H1 (cell line): ENCODE measurements at regions not wholly inside any gene's neighbourhood (a gene's known extent, or its start where the extent isn't known, plus 50 kb on each side); places are given as distances from the start of the nearest gene placed in this dataset.

Experiments used
- CTCF ChIA-PET: fragments of 300-600 bp; sonication (Branson Sonifier 250); formaldehyde crosslinking; loops from one replicate; lab custom pipeline; 2021; ENCODE audit not compliant: partially characterized antibody; lab: Charles Lee
- POLR2A ChIA-PET: fragments of 300-600 bp; sonication (Branson Sonifier 250); formaldehyde crosslinking; loops from one replicate; lab custom pipeline; 2021; ENCODE audit warnings: inconsistent platforms; ENCODE audit not compliant: partially characterized antibody; lab: Charles Lee
- DNase-seq, 2 experiments: peaks; one replicate each; pipeline versions ENCODE4 v3.0.0 to v3.0.0-alpha.2; 2010 to 2022; ENCODE audit warnings: low spot score in 2 of 2, low read depth in 1 of 2, mixed read lengths in 1 of 2
- FAIRE-seq: peaks from 2 replicates; lab custom pipeline; 2011; peaks lifted over from hg19 to GRCh38; lab: Jason Lieb, UNC
- H2AFZ ChIP-seq: 2 replicates; pipeline ENCODE4 v1.8.1; 2012; ENCODE audit warnings: low read length, inconsistent platforms
- H2AK5ac ChIP-seq: 2 replicates; pipeline ENCODE4 v1.6.1; 2013; ENCODE audit warnings: low read depth, low read length
- H2BK120ac ChIP-seq: replicated peaks from 2 replicates; pipeline ENCODE3; 2013; ENCODE audit warnings: low read depth, low read length, inconsistent platforms
- H2BK12ac ChIP-seq: 2 replicates; pipeline ENCODE4 v1.6.1; 2013; ENCODE audit warnings: low read depth, low read length
- H2BK15ac ChIP-seq: 2 replicates; pipeline ENCODE4 v1.6.1; 2013; ENCODE audit warnings: low read length
- H2BK20ac ChIP-seq: 2 replicates; pipeline ENCODE4 v1.6.1; 2013; ENCODE audit warnings: low read length
- H2BK5ac ChIP-seq: 2 replicates; pipeline ENCODE4 v1.6.1; 2013; ENCODE audit warnings: low read depth, low read length
- H3K14ac ChIP-seq: 2 replicates; pipeline ENCODE4 v1.6.1; 2013; ENCODE audit warnings: inconsistent platforms; ENCODE audit not compliant: insufficient read length
- H3K18ac ChIP-seq: 2 replicates; pipeline ENCODE4 v1.6.1; 2013; ENCODE audit warnings: low read length; ENCODE audit errors: extremely low read depth
- H3K23ac ChIP-seq: 2 replicates; pipeline ENCODE4 v1.6.1; 2013; ENCODE audit warnings: inconsistent platforms; ENCODE audit not compliant: insufficient read length
- H3K23me2 ChIP-seq: 2 replicates; pipeline ENCODE4 v1.6.1; 2013; ENCODE audit warnings: low read depth, low read length
- H3K27ac ChIP-seq: 2 replicates; pipeline ENCODE4 v1.6.1; 2011; ENCODE audit warnings: low read depth, low read length, inconsistent platforms
- H3K27me3 ChIP-seq, 4 experiments: replicated peaks in 1 of 4; 1 replicate in 1 of 4; 2 replicates in 3 of 4; pipeline versions ENCODE4 v1.6.1 to v1.8.1; 2011 to 2013; ENCODE audit warnings: low read length in 3 of 4, mild to moderate bottlenecking in 3 of 4, inconsistent platforms in 2 of 4, mixed read lengths in 2 of 4, moderate library complexity in 1 of 4; ENCODE audit not compliant: control insufficient read depth in 3 of 4, insufficient read depth in 3 of 4; ENCODE audit errors: extremely low read depth in 1 of 4
- H3K36me3 ChIP-seq, 4 experiments: 2 replicates each; pipeline versions ENCODE4 v1.6.1 to v1.8.1; 2011 to 2013; ENCODE audit warnings: mild to moderate bottlenecking in 4 of 4, low read length in 3 of 4, moderate library complexity in 2 of 4, control low read depth in 1 of 4, inconsistent platforms in 1 of 4; ENCODE audit not compliant: insufficient read depth in 4 of 4, control insufficient read depth in 2 of 4
- H3K4ac ChIP-seq: replicated peaks from 2 replicates; pipeline ENCODE3; 2013; ENCODE audit warnings: low read length, low read depth, mixed read lengths, inconsistent platforms; ENCODE audit not compliant: insufficient read length
- H3K4me1 ChIP-seq, 4 experiments: replicated peaks in 1 of 4; 1 replicate in 1 of 4; 2 replicates in 3 of 4; pipeline versions ENCODE4 v1.6.1 to v1.8.1; 2011 to 2013; ENCODE audit warnings: low read length in 3 of 4, inconsistent platforms in 2 of 4, mixed read lengths in 1 of 4; ENCODE audit not compliant: insufficient read depth in 4 of 4, control insufficient read depth in 3 of 4
- H3K4me2 ChIP-seq, 2 experiments: 2 replicates each; pipeline versions ENCODE4 v1.6.1 to v1.8.1; 2011 to 2013; ENCODE audit warnings: low read depth in 2 of 2, low read length in 2 of 2, control low read depth in 1 of 2, inconsistent platforms in 1 of 2, mild to moderate bottlenecking in 1 of 2; ENCODE audit not compliant: insufficient read depth in 1 of 2
- H3K4me3 ChIP-seq, 4 experiments: fragments of 200-600, 300-600 bp in 1 of 4; sonication (generic), shearing (Covaris generic), sonication (Bioruptor Twin) in 1 of 4; 2 replicates each; pipeline versions ENCODE4 v1.5.1 to v1.8.1; 2011 to 2016; ENCODE audit warnings: low read length in 4 of 4, low read depth in 3 of 4, control low read depth in 2 of 4, inconsistent platforms in 2 of 4, mild to moderate bottlenecking in 2 of 4, mixed read lengths in 1 of 4, moderate library complexity in 1 of 4; ENCODE audit not compliant: insufficient read depth in 2 of 4; ENCODE audit errors: extremely low read depth in 1 of 4
- H3K56ac ChIP-seq: replicated peaks from 2 replicates; pipeline ENCODE3; 2013; ENCODE audit warnings: low read depth, mild to moderate bottlenecking, mixed read lengths, low read length, inconsistent platforms; ENCODE audit not compliant: insufficient read length
- H3K79me1 ChIP-seq: 2 replicates; pipeline ENCODE4 v1.6.1; 2013; ENCODE audit warnings: low read depth, low read length, control low read depth
- H3K79me2 ChIP-seq, 2 experiments: 2 replicates each; pipeline versions ENCODE4 v1.6.1 to v1.8.1; 2012 to 2013; ENCODE audit warnings: low read length in 2 of 2, mild to moderate bottlenecking in 2 of 2, inconsistent platforms in 1 of 2; ENCODE audit not compliant: insufficient read depth in 2 of 2, control insufficient read depth in 1 of 2
- H3K9ac ChIP-seq, 4 experiments: replicated peaks in 1 of 4; 1 replicate in 1 of 4; 2 replicates in 3 of 4; pipeline versions ENCODE4 v1.6.1 to v1.8.1; 2011 to 2013; ENCODE audit warnings: low read depth in 3 of 4, low read length in 3 of 4, control low read depth in 2 of 4, mild to moderate bottlenecking in 2 of 4, moderate library complexity in 2 of 4, inconsistent platforms in 1 of 4; ENCODE audit errors: extremely low read depth in 1 of 4
- H3K9me3 ChIP-seq, 2 experiments: 2 replicates each; pipeline versions ENCODE4 v1.6.1 to v1.8.1; 2012 to 2013; ENCODE audit warnings: mild to moderate bottlenecking in 2 of 2, moderate library complexity in 2 of 2, control low read depth in 1 of 2, inconsistent platforms in 1 of 2, low read depth in 1 of 2, low read length in 1 of 2, mixed read lengths in 1 of 2; ENCODE audit not compliant: insufficient read depth in 2 of 2
- H4K20me1 ChIP-seq, 2 experiments: replicated peaks in 1 of 2; 2 replicates each; pipeline versions ENCODE3 to v1.8.1; 2011 to 2013; ENCODE audit warnings: inconsistent platforms in 2 of 2, low read length in 2 of 2, mild to moderate bottlenecking in 1 of 2; ENCODE audit not compliant: insufficient read depth in 2 of 2, control insufficient read depth in 1 of 2
- H4K5ac ChIP-seq: 2 replicates; pipeline ENCODE4 v1.6.1; 2013; ENCODE audit warnings: low read length, low read depth, mixed read lengths, inconsistent platforms; ENCODE audit not compliant: insufficient read length
- H4K8ac ChIP-seq: 2 replicates; pipeline ENCODE4 v1.8.0; 2013; ENCODE audit warnings: mild to moderate bottlenecking, moderate library complexity, low read length, inconsistent platforms; ENCODE audit not compliant: insufficient read depth; ENCODE audit errors: extremely low read depth
- H4K91ac ChIP-seq: replicated peaks from 2 replicates; pipeline ENCODE3; 2013; ENCODE audit warnings: low read length, mixed read lengths, inconsistent platforms; ENCODE audit not compliant: insufficient read length
- RFX5 ChIP-seq: IDR thresholded peaks from 2 replicates; pipeline ENCODE4 v1.6.1; 2011; ENCODE audit warnings: low read depth, low read length, improper control_type of control experiment, borderline replicate concordance
- SP2 ChIP-seq: IDR thresholded peaks from 2 replicates; pipeline ENCODE4 v1.6.1; 2012; ENCODE audit warnings: mild to moderate bottlenecking, low read length, inconsistent platforms
- WGBS, 2 experiments: shearing (Covaris generic) in 1 of 2; methylation state at CpG; one replicate each; pipeline versions ENCODE4 v1.1.6 to v1.1.7; 2013 to 2015; ENCODE audit warnings: low lambda C conversion rate in 2 of 2, mixed read lengths in 2 of 2, inconsistent platforms in 1 of 2, low coverage in 1 of 2, missing lambda C conversion rate in 1 of 2; ENCODE audit not compliant: insufficient replicate concordance in 2 of 2, insufficient coverage in 1 of 2, insufficient read length in 1 of 2; ENCODE audit errors: extremely low coverage in 1 of 2, missing lambda C conversion rate in 1 of 2; 5-methylcytosine and 5-hydroxymethylcytosine counted together
- TF ChIP-seq, protein P1 (sequence below), 3 experiments: IDR thresholded peaks; 1 replicate in 2 of 3; 2 replicates in 1 of 3; pipeline versions ENCODE4 v1.5.1 to v1.6.1; 2011; ENCODE audit warnings: low read length in 3 of 3, mild to moderate bottlenecking in 3 of 3, inconsistent platforms in 2 of 3, low read depth in 1 of 3, moderate library complexity in 1 of 3; ENCODE audit not compliant: insufficient read depth in 1 of 3; ENCODE audit errors: control extremely low read depth in 1 of 3

DNA sequence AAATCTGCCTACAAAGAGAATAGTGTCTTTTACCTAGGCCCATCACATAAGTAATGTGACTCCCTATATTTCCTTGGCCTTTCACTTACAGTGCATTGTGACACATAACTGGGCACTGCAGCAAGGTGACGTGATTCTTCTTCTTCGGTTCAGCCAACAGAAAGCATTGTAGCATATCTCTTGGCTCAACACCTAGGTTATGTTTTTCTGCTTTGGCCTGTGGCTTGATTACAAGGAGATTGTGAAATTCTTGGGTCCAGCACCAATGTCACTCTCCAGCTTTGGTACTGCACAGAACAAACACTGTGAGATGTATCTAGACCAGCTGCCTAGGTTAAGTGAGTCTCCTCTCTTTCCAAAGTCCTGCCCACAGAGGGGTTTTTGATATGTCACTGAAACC is 995.1 kb upstream of the TSPY4 start:
- Histone ChIP-seq H3K56ac (no peak overlapping the region), H3K79me2 (no peaks in the 10 kb centered on the region), H3K27me3 (no peaks in the 10 kb centered on the region), H2BK15ac (no peak overlapping the region), H4K5ac (no peak overlapping the region), H3K23me2 (no peaks in the 10 kb centered on the region), H2BK20ac (no peak overlapping the region), H4K91ac (no peak overlapping the region), H3K27ac (no peak overlapping the region), H2BK5ac (no peak overlapping the region), H3K9ac (no peak overlapping the region), H2AFZ (no peak overlapping the region), H3K36me3 (no peaks in the 10 kb centered on the region), H3K4me1 (no peaks in the 10 kb centered on the region), H3K4ac (no peak overlapping the region), H2BK120ac (no peak overlapping the region), H3K23ac (no peak overlapping the region), H3K4me2 (no peak overlapping the region), H3K9me3 (peaks cover 11 to 63% of the 10 kb centered on the region in 2 experiments; a peak in 2 of 4 replicates), H2AK5ac (no peak overlapping the region), H3K79me1 (no peaks in the 10 kb centered on the region), H2BK12ac (no peak overlapping the region), H3K4me3 (no peak overlapping the region)
- ChIA-PET POLR2A (no interaction called here), CTCF (no interaction called here)
- DNase-seq: no peak
- TF ChIP-seq SP2 (no peak), RFX5 (no peak)
- TF ChIP-seq, protein P1, sequence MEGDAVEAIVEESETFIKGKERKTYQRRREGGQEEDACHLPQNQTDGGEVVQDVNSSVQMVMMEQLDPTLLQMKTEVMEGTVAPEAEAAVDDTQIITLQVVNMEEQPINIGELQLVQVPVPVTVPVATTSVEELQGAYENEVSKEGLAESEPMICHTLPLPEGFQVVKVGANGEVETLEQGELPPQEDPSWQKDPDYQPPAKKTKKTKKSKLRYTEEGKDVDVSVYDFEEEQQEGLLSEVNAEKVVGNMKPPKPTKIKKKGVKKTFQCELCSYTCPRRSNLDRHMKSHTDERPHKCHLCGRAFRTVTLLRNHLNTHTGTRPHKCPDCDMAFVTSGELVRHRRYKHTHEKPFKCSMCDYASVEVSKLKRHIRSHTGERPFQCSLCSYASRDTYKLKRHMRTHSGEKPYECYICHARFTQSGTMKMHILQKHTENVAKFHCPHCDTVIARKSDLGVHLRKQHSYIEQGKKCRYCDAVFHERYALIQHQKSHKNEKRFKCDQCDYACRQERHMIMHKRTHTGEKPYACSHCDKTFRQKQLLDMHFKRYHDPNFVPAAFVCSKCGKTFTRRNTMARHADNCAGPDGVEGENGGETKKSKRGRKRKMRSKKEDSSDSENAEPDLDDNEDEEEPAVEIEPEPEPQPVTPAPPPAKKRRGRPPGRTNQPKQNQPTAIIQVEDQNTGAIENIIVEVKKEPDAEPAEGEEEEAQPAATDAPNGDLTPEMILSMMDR (IDR thresholded peaks at IDR 0.05; ENCODE audit: control extremely low read depth in 1 of 3, insufficient read depth in 1 of 3, low read depth in 1 of 3, low read length in 3 of 3): no peak
- TF ChIP-seq, all 59 proteins: peak for 0
- no peak overlapping the region for H3K14ac ChIP-seq
- H3K18ac ChIP-seq: no peak overlapping the region
- no peak for FAIRE-seq
- no peak overlapping the region for H4K8ac ChIP-seq
- H4K20me1 ChIP-seq: no peaks in the 10 kb centered on the region
- WGBS, 2 experiments: 67% methylated on average over 2 of the region's 2 CpGs; no CpG with 5 or more reads in 1 of the 2 experiments
